ENCODE measurements at regions not wholly inside any gene's neighbourhood (a gene's known extent, or its start where the extent isn't known, plus 50 kb on each side); places are given as distances from the start of the nearest gene placed in this dataset.

GRCh38 chr18:70732188-70732587, 443.3 kb downstream of the SOCS6 start:
- no TSS peak for BruUV-seq (replicated peaks)
- WGBS (ENCODE audit: low lambda C conversion rate), result 11% methylated on average over 8 of the region's 8 CpGs
- H3K27me3 ChIP-seq (ENCODE audit: control insufficient read depth in 1 of 2, insufficient read depth in 2 of 2, low read length in 2 of 2), result no peaks in the 10 kb centered on the region
- intact Hi-C loops (cut with micrococcal nuclease; ENCODE audit: unreplicated experiment) (no loop called here), in situ Hi-C loops (cut with HindIII; ENCODE audit: extremely low pct_ligation_motif_present, low pct_unique_long_range_greater_than_20kb) (no loop called here)
- DNase-seq (ENCODE audit: low spot score), result no peak
- no peaks in the 10 kb centered on the region for H4K20me1 ChIP-seq (ENCODE audit: insufficient read depth, low read length)
- H3K36me3 ChIP-seq (replicated peaks in 1 of 2; ENCODE audit: control insufficient read depth in 1 of 2, insufficient read depth in 2 of 2, low read length in 2 of 2), result no peaks in the 10 kb centered on the region
- H3K4me2 ChIP-seq (ENCODE audit: low read depth, low read length), result no peak overlapping the region
- H2AFZ ChIP-seq (ENCODE audit: low read length), result no peak overlapping the region
- no peak overlapping the region for H3K9ac ChIP-seq (ENCODE audit: insufficient read depth, low read depth, low read length)
- no peaks in the 10 kb centered on the region for H3K9me3 ChIP-seq (ENCODE audit: low read length)
- H3K27ac ChIP-seq (ENCODE audit: extremely low read length, insufficient read depth, low read length), result no peak overlapping the region
- POLR2A ChIA-PET, result no interaction called here
- no peak for TF ChIP-seq SUZ12 (IDR thresholded peaks at IDR 0.05; ENCODE audit: low read depth, low read length)
- TF ChIP-seq PHF8 (CRISPR knock-in tag; IDR thresholded peaks at IDR 0.05), result no peak
- no peak for TF ChIP-seq SP5 (CRISPR knock-in tag; IDR thresholded peaks at IDR 0.05; ENCODE audit: borderline replicate concordance, low read depth)
- no peak for TF ChIP-seq TGIF2 (CRISPR knock-in tag; IDR thresholded peaks at IDR 0.05)
- no peak for TF ChIP-seq HMG20A (CRISPR knock-in tag; IDR thresholded peaks at IDR 0.05; ENCODE audit: borderline replicate concordance)
- FAIRE-seq, result no peak
- CTCF ChIA-PET (ENCODE audit: low intra/inter-chr PET ratio, low total read pairs), result no interaction called here
- no peaks in the 10 kb centered on the region for H3K4me1 ChIP-seq (ENCODE audit: insufficient read depth, low read length)
- no peak for ATAC-seq
- no peaks in the 10 kb centered on the region for H3K79me2 ChIP-seq (ENCODE audit: insufficient read depth, low read length)
- H3K4me3 ChIP-seq (replicated peaks in 1 of 3; ENCODE audit: insufficient read depth in 1 of 3, low read depth in 2 of 3, low read length in 3 of 3), result no peak overlapping the region

GRCh38 chr18:70720607-70721006, 431.8 kb downstream of the SOCS6 start:
- no TSS peak for BruUV-seq (replicated peaks)
- CTCF ChIA-PET (ENCODE audit: low intra/inter-chr PET ratio, low total read pairs), result no interaction called here
- DNase-seq (ENCODE audit: low spot score) (no peak), FAIRE-seq (no peak), ATAC-seq (no peak)
- intact Hi-C loops (cut with micrococcal nuclease; ENCODE audit: unreplicated experiment) (no loop called here), in situ Hi-C loops (cut with HindIII; ENCODE audit: extremely low pct_ligation_motif_present, low pct_unique_long_range_greater_than_20kb) (loop anchor here (25.0 kb wide), 1 partner anchor 108 kb away; no protein-coding TSS in a partner anchor)
- 40% methylated on average over 5 of the region's 5 CpGs for WGBS (ENCODE audit: low lambda C conversion rate)
- H3K4me2 ChIP-seq (ENCODE audit: low read depth, low read length), result no peak overlapping the region
- TF ChIP-seq TFAP4 (IDR thresholded peaks at IDR 0.05; ENCODE audit: borderline replicate concordance, low read depth) (no peak), SOX13 (IDR thresholded peaks at IDR 0.05) (no peak), SOX13 (CRISPR knock-in tag; conservative IDR thresholded peaks at IDR 0.05 in 1 of 2, IDR thresholded peaks at IDR 0.05 in 1 of 2) (no peak), MAF1 (CRISPR knock-in tag; IDR thresholded peaks at IDR 0.05; ENCODE audit: borderline replicate concordance) (no peak), ZNF790 (CRISPR knock-in tag; IDR thresholded peaks at IDR 0.05; ENCODE audit: borderline replicate concordance) (no peak), MXD3 (CRISPR knock-in tag; IDR thresholded peaks at IDR 0.05) (no peak), ERF (CRISPR knock-in tag; IDR thresholded peaks at IDR 0.05) (no peak), KDM5A (IDR thresholded peaks at IDR 0.05; ENCODE audit: borderline replicate concordance, low read length) (no peak), CREM (IDR thresholded peaks at IDR 0.05) (no peak), CREM (CRISPR knock-in tag; IDR thresholded peaks at IDR 0.05) (no peak), IRF2 (CRISPR knock-in tag; IDR thresholded peaks at IDR 0.05) (no peak)
- H3K27ac ChIP-seq (ENCODE audit: extremely low read length, insufficient read depth, low read length), result no peak overlapping the region
- H2AFZ ChIP-seq (ENCODE audit: low read length), result no peak overlapping the region
- no peaks in the 10 kb centered on the region for H3K36me3 ChIP-seq (replicated peaks in 1 of 2; ENCODE audit: control insufficient read depth in 1 of 2, insufficient read depth in 2 of 2, low read length in 2 of 2)
- H3K9me3 ChIP-seq (ENCODE audit: low read length), result no peaks in the 10 kb centered on the region
- H3K4me3 ChIP-seq (replicated peaks in 1 of 3; ENCODE audit: insufficient read depth in 1 of 3, low read depth in 2 of 3, low read length in 3 of 3), result no peak overlapping the region
- no peaks in the 10 kb centered on the region for H3K79me2 ChIP-seq (ENCODE audit: insufficient read depth, low read length)
- H3K9ac ChIP-seq (ENCODE audit: insufficient read depth, low read depth, low read length), result no peak overlapping the region
- POLR2A ChIA-PET, result no interaction called here
- no peaks in the 10 kb centered on the region for H3K27me3 ChIP-seq (ENCODE audit: control insufficient read depth in 1 of 2, insufficient read depth in 2 of 2, low read length in 2 of 2)
- H3K4me1 ChIP-seq (ENCODE audit: insufficient read depth, low read length), result no peaks in the 10 kb centered on the region
- H4K20me1 ChIP-seq (ENCODE audit: insufficient read depth, low read length), result no peaks in the 10 kb centered on the region

All from HepG2 (cell line).